HFF-Myc (cell line): ENCODE measurements at regions not wholly inside any gene's neighbourhood (a gene's known extent, or its start where the extent isn't known, plus 50 kb on each side); places are given as distances from the start of the nearest gene placed in this dataset.
"Not testable (repeated sequence)": the region's sequence is repeated elsewhere in the genome, so short reads cannot be mapped to it uniquely, and the experiment has no call there.

Experiments
- DNase-seq: peaks from one replicate; pipeline ENCODE4 v3.0.0-alpha.2; 2011; ENCODE audit warnings: low read depth; ENCODE audit errors: extremely low read depth
- H3K4me3 ChIP-seq: replicated peaks from 2 replicates; pipeline ENCODE4 v1.5.1; 2011; ENCODE audit warnings: low read depth, mild to moderate bottlenecking, control low read depth, low read length
- CTCF ChIP-seq: IDR thresholded peaks from 2 replicates; pipeline ENCODE4 v1.5.1; 2012; ENCODE audit warnings: mild to moderate bottlenecking, low read depth, low read length, control low read depth; ENCODE audit errors: missing control alignments

GRCh38 chr17:71580220-71580619, 540.6 kb upstream of the SOX9 start:
- no peak for DNase-seq
- no peak overlapping the region for H3K4me3 ChIP-seq
- no peak for TF ChIP-seq CTCF

GRCh38 chr17:71585540-71585939, 535.3 kb upstream of the SOX9 start:
- no peak for TF ChIP-seq CTCF
- no peak for DNase-seq
- no peak overlapping the region for H3K4me3 ChIP-seq

GRCh38 chr17:71592431-71592830, 528.4 kb upstream of the SOX9 start:
- no peak for TF ChIP-seq CTCF
- H3K4me3 ChIP-seq = no peak overlapping the region

GRCh38 chr17:71593078-71593477, 527.7 kb upstream of the SOX9 start:
- no peak overlapping the region for H3K4me3 ChIP-seq
- no peak for TF ChIP-seq CTCF
- DNase-seq = no peak

More at GRCh38 chr17:71592431-71592830, 528.4 kb upstream of the SOX9 start:
- no peak for DNase-seq

- not testable (repeated sequence) for H3K4me3 ChIP-seq, DNase-seq
Measured at GRCh38 chr17:71599583-71599982, 521.2 kb upstream of the SOX9 start.

- no peak overlapping the region for H3K4me3 ChIP-seq
- no peak for DNase-seq
- no peak for TF ChIP-seq CTCF
Measured at GRCh38 chr17:71600137-71600789, 520.6 kb upstream of the SOX9 start.

GRCh38 chr17:71601894-71602504, 518.8 kb upstream of the SOX9 start:
- DNase-seq = no peak
- H3K4me3 ChIP-seq = no peak overlapping the region
- no peak for TF ChIP-seq CTCF
